ENCODE measurements at regions not wholly inside any gene's neighbourhood (a gene's known extent, or its start where the extent isn't known, plus 50 kb on each side); places are given as distances from the start of the nearest gene placed in this dataset.

- Histone ChIP-seq H3K27me3 (ENCODE audit: control insufficient read depth in 1 of 2, insufficient read depth in 2 of 2, low read length in 2 of 2) (no peaks in the 10 kb centered on the region), H3K4me3 (ENCODE audit: low read length in 2 of 2) (no peak overlapping the region), H3K36me3 (ENCODE audit: control insufficient read depth in 2 of 2, insufficient read depth in 2 of 2, low read length in 2 of 2) (no peaks in the 10 kb centered on the region), H3K27ac (ENCODE audit: low read length) (no peak overlapping the region), H3K9me3 (ENCODE audit: control insufficient read depth in 2 of 2, low read length in 2 of 2) (no peaks in the 10 kb centered on the region), H3K4me1 (ENCODE audit: control insufficient read depth, insufficient read depth, low read length) (no peaks in the 10 kb centered on the region), H3K9ac (ENCODE audit: low read length in 2 of 2) (no peak overlapping the region)
Measured at GRCh38 chr6:15849395-15849794, 186.6 kb upstream of the DTNBP1 start.

- Histone ChIP-seq H3K27me3 (ENCODE audit: control insufficient read depth in 1 of 2, insufficient read depth in 2 of 2, low read length in 2 of 2) (no peaks in the 10 kb centered on the region), H3K36me3 (ENCODE audit: control insufficient read depth in 2 of 2, insufficient read depth in 2 of 2, low read length in 2 of 2) (no peaks in the 10 kb centered on the region), H3K9me3 (ENCODE audit: control insufficient read depth in 2 of 2, low read length in 2 of 2) (no peaks in the 10 kb centered on the region), H3K27ac (ENCODE audit: low read length) (no peak overlapping the region), H3K9ac (ENCODE audit: low read length in 2 of 2) (no peak overlapping the region), H3K4me1 (ENCODE audit: control insufficient read depth, insufficient read depth, low read length) (no peaks in the 10 kb centered on the region), H3K4me3 (ENCODE audit: low read length in 2 of 2) (no peak overlapping the region)
Measured at GRCh38 chr6:15845492-15845891, 182.7 kb upstream of the DTNBP1 start.

GRCh38 chr6:15843764-15844163 is 180.9 kb upstream of the DTNBP1 start:
- Histone ChIP-seq H3K4me3 (ENCODE audit: low read length in 2 of 2) (no peak overlapping the region), H3K4me1 (ENCODE audit: control insufficient read depth, insufficient read depth, low read length) (no peaks in the 10 kb centered on the region), H3K36me3 (ENCODE audit: control insufficient read depth in 2 of 2, insufficient read depth in 2 of 2, low read length in 2 of 2) (no peaks in the 10 kb centered on the region), H3K9ac (ENCODE audit: low read length in 2 of 2) (no peak overlapping the region), H3K27ac (ENCODE audit: low read length) (no peak overlapping the region), H3K27me3 (ENCODE audit: control insufficient read depth in 1 of 2, insufficient read depth in 2 of 2, low read length in 2 of 2) (no peaks in the 10 kb centered on the region), H3K9me3 (ENCODE audit: control insufficient read depth in 2 of 2, low read length in 2 of 2) (no peaks in the 10 kb centered on the region)

- no peak overlapping the region for H3K9ac ChIP-seq (ENCODE audit: low read length in 2 of 2)
- no peaks in the 10 kb centered on the region for H3K9me3 ChIP-seq (ENCODE audit: control insufficient read depth in 2 of 2, low read length in 2 of 2)
- no peaks in the 10 kb centered on the region for H3K4me1 ChIP-seq (ENCODE audit: control insufficient read depth, insufficient read depth, low read length)
- H3K27me3 ChIP-seq (ENCODE audit: control insufficient read depth in 1 of 2, insufficient read depth in 2 of 2, low read length in 2 of 2), result no peaks in the 10 kb centered on the region
- no peak overlapping the region for H3K27ac ChIP-seq (ENCODE audit: low read length)
- no peaks in the 10 kb centered on the region for H3K36me3 ChIP-seq (ENCODE audit: control insufficient read depth in 2 of 2, insufficient read depth in 2 of 2, low read length in 2 of 2)
- H3K4me3 ChIP-seq (ENCODE audit: low read length in 2 of 2), result no peak overlapping the region
Measured at GRCh38 chr6:15843226-15843625, 180.4 kb upstream of the DTNBP1 start.

- no peak overlapping the region for H3K9ac ChIP-seq (ENCODE audit: low read length in 2 of 2)
- no peak overlapping the region for H3K27ac ChIP-seq (ENCODE audit: low read length)
- H3K9me3 ChIP-seq (ENCODE audit: control insufficient read depth in 2 of 2, low read length in 2 of 2), result no peaks in the 10 kb centered on the region
- no peak overlapping the region for H3K4me3 ChIP-seq (ENCODE audit: low read length in 2 of 2)
- no peaks in the 10 kb centered on the region for H3K27me3 ChIP-seq (ENCODE audit: control insufficient read depth in 1 of 2, insufficient read depth in 2 of 2, low read length in 2 of 2)
- no peaks in the 10 kb centered on the region for H3K36me3 ChIP-seq (ENCODE audit: control insufficient read depth in 2 of 2, insufficient read depth in 2 of 2, low read length in 2 of 2)
- H3K4me1 ChIP-seq (ENCODE audit: control insufficient read depth, insufficient read depth, low read length), result no peaks in the 10 kb centered on the region
Measured at GRCh38 chr6:15842727-15843117, 179.9 kb upstream of the DTNBP1 start.

GRCh38 chr6:15841937-15842726 is 179.3 kb upstream of the DTNBP1 start:
- Histone ChIP-seq H3K9me3 (ENCODE audit: control insufficient read depth in 2 of 2, low read length in 2 of 2) (no peaks in the 10 kb centered on the region), H3K9ac (ENCODE audit: low read length in 2 of 2) (no peak overlapping the region), H3K27ac (ENCODE audit: low read length) (no peak overlapping the region), H3K4me3 (ENCODE audit: low read length in 2 of 2) (no peak overlapping the region), H3K27me3 (ENCODE audit: control insufficient read depth in 1 of 2, insufficient read depth in 2 of 2, low read length in 2 of 2) (no peaks in the 10 kb centered on the region), H3K36me3 (ENCODE audit: control insufficient read depth in 2 of 2, insufficient read depth in 2 of 2, low read length in 2 of 2) (no peaks in the 10 kb centered on the region), H3K4me1 (ENCODE audit: control insufficient read depth, insufficient read depth, low read length) (no peaks in the 10 kb centered on the region)

GRCh38 chr6:15839969-15840541 is 177.2 kb upstream of the DTNBP1 start:
- H3K9me3 ChIP-seq (ENCODE audit: control insufficient read depth in 2 of 2, low read length in 2 of 2), result no peaks in the 10 kb centered on the region
- no peak overlapping the region for H3K27ac ChIP-seq (ENCODE audit: low read length)
- H3K4me3 ChIP-seq (ENCODE audit: low read length in 2 of 2), result no peak overlapping the region
- H3K36me3 ChIP-seq (ENCODE audit: control insufficient read depth in 2 of 2, insufficient read depth in 2 of 2, low read length in 2 of 2), result no peaks in the 10 kb centered on the region
- no peaks in the 10 kb centered on the region for H3K27me3 ChIP-seq (ENCODE audit: control insufficient read depth in 1 of 2, insufficient read depth in 2 of 2, low read length in 2 of 2)
- H3K4me1 ChIP-seq (ENCODE audit: control insufficient read depth, insufficient read depth, low read length), result no peaks in the 10 kb centered on the region
- H3K9ac ChIP-seq (ENCODE audit: low read length in 2 of 2), result no peak overlapping the region

- no peak overlapping the region for H3K9ac ChIP-seq (ENCODE audit: low read length in 2 of 2)
- H3K4me3 ChIP-seq (ENCODE audit: low read length in 2 of 2), result no peak overlapping the region
- no peaks in the 10 kb centered on the region for H3K36me3 ChIP-seq (ENCODE audit: control insufficient read depth in 2 of 2, insufficient read depth in 2 of 2, low read length in 2 of 2)
- H3K27ac ChIP-seq (ENCODE audit: low read length), result no peak overlapping the region
- no peaks in the 10 kb centered on the region for H3K4me1 ChIP-seq (ENCODE audit: control insufficient read depth, insufficient read depth, low read length)
- H3K27me3 ChIP-seq (ENCODE audit: control insufficient read depth in 1 of 2, insufficient read depth in 2 of 2, low read length in 2 of 2), result no peaks in the 10 kb centered on the region
- no peaks in the 10 kb centered on the region for H3K9me3 ChIP-seq (ENCODE audit: control insufficient read depth in 2 of 2, low read length in 2 of 2)
Measured at GRCh38 chr6:15837205-15837604, 174.4 kb upstream of the DTNBP1 start.

- no peaks in the 10 kb centered on the region for H3K36me3 ChIP-seq (ENCODE audit: control insufficient read depth in 2 of 2, insufficient read depth in 2 of 2, low read length in 2 of 2)
- H3K9me3 ChIP-seq (ENCODE audit: control insufficient read depth in 2 of 2, low read length in 2 of 2), result no peaks in the 10 kb centered on the region
- H3K27ac ChIP-seq (ENCODE audit: low read length), result no peak overlapping the region
- H3K27me3 ChIP-seq (ENCODE audit: control insufficient read depth in 1 of 2, insufficient read depth in 2 of 2, low read length in 2 of 2), result no peaks in the 10 kb centered on the region
- no peaks in the 10 kb centered on the region for H3K4me1 ChIP-seq (ENCODE audit: control insufficient read depth, insufficient read depth, low read length)
- H3K4me3 ChIP-seq (ENCODE audit: low read length in 2 of 2), result no peak overlapping the region
- H3K9ac ChIP-seq (ENCODE audit: low read length in 2 of 2), result no peak overlapping the region
Measured at GRCh38 chr6:15832841-15833240, 170.0 kb upstream of the DTNBP1 start.

GRCh38 chr6:15829156-15829555 is 166.3 kb upstream of the DTNBP1 start:
- Histone ChIP-seq H3K4me3 (ENCODE audit: low read length in 2 of 2) (no peak overlapping the region), H3K27ac (ENCODE audit: low read length) (no peak overlapping the region), H3K9ac (ENCODE audit: low read length in 2 of 2) (no peak overlapping the region), H3K9me3 (ENCODE audit: control insufficient read depth in 2 of 2, low read length in 2 of 2) (no peaks in the 10 kb centered on the region), H3K4me1 (ENCODE audit: control insufficient read depth, insufficient read depth, low read length) (no peaks in the 10 kb centered on the region), H3K27me3 (ENCODE audit: control insufficient read depth in 1 of 2, insufficient read depth in 2 of 2, low read length in 2 of 2) (no peaks in the 10 kb centered on the region), H3K36me3 (ENCODE audit: control insufficient read depth in 2 of 2, insufficient read depth in 2 of 2, low read length in 2 of 2) (no peaks in the 10 kb centered on the region)

GRCh38 chr6:15827496-15828255 is 164.8 kb upstream of the DTNBP1 start:
- H3K9ac ChIP-seq (ENCODE audit: low read length in 2 of 2), result no peak overlapping the region

More at GRCh38 chr6:15827496-15828255, 164.8 kb upstream of the DTNBP1 start:
- no peak overlapping the region for H3K27ac ChIP-seq (ENCODE audit: low read length)
- no peaks in the 10 kb centered on the region for H3K36me3 ChIP-seq (ENCODE audit: control insufficient read depth in 2 of 2, insufficient read depth in 2 of 2, low read length in 2 of 2)
- no peaks in the 10 kb centered on the region for H3K9me3 ChIP-seq (ENCODE audit: control insufficient read depth in 2 of 2, low read length in 2 of 2)
- no peaks in the 10 kb centered on the region for H3K4me1 ChIP-seq (ENCODE audit: control insufficient read depth, insufficient read depth, low read length)
- no peaks in the 10 kb centered on the region for H3K27me3 ChIP-seq (ENCODE audit: control insufficient read depth in 1 of 2, insufficient read depth in 2 of 2, low read length in 2 of 2)
- H3K4me3 ChIP-seq (ENCODE audit: low read length in 2 of 2), result no peak overlapping the region

Data from stomach smooth muscle (tissue), 2 donors.